ENCODE measurements at regions not wholly inside any gene's neighbourhood (a gene's known extent, or its start where the extent isn't known, plus 50 kb on each side); places are given as distances from the start of the nearest gene placed in this dataset.

DNA sequence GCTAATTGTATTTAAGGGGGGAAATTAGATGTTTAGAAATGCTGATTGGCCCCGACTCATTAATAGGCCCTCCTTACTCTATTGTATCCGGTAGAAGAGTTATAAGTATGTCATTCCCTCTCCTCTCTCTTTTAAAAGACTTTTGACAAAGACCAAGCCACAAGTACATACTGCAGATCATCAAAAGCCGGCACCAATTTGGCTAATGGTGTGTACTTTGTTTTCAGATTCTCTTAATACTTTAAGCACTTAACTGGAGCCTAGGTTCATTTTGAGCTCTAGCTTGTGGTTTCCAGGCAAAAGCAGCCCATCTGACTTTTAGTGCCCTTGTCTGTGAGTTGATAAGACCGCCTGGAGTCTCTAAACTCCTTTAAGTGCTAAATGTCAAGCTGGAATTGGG is 210.0 kb upstream of the LYZL1 start:
- Histone ChIP-seq H3K4me3 (ENCODE audit: low read length) (no peak overlapping the region), H3F3A (ENCODE audit: insufficient read depth, low read length) (no peaks in the 10 kb centered on the region), H3K27me3 (replicated peaks; ENCODE audit: insufficient read depth, low read length) (no peaks in the 10 kb centered on the region), H3K4me2 (ENCODE audit: low read depth, low read length) (no peak overlapping the region), H3K4me1 (ENCODE audit: low read length) (no peaks in the 10 kb centered on the region), H3K9me2 (replicated peaks; ENCODE audit: insufficient read depth, low read length) (no peaks in the 10 kb centered on the region), H3K36me3 (replicated peaks; ENCODE audit: insufficient read depth, low read length) (no peaks in the 10 kb centered on the region), H2AFZ (ENCODE audit: low read length) (no peak overlapping the region), H4K20me1 (ENCODE audit: insufficient read depth, low read length) (no peaks in the 10 kb centered on the region), H3K9ac (ENCODE audit: low read length) (no peak overlapping the region), H3K27ac (ENCODE audit: low read length) (no peak overlapping the region), H3K79me2 (ENCODE audit: low read length) (no peaks in the 10 kb centered on the region), H3K9me3 (replicated peaks; ENCODE audit: insufficient read depth, low read length) (no peaks in the 10 kb centered on the region)
- TF ChIP-seq EZH2phosphoT487 (IDR thresholded peaks at IDR 0.05; ENCODE audit: low read length) (no peak), EZH2 (optimal IDR thresholded peaks at IDR 0.05; ENCODE audit: low read depth, low read length) (no peak)
- TF ChIP-seq, protein P1, sequence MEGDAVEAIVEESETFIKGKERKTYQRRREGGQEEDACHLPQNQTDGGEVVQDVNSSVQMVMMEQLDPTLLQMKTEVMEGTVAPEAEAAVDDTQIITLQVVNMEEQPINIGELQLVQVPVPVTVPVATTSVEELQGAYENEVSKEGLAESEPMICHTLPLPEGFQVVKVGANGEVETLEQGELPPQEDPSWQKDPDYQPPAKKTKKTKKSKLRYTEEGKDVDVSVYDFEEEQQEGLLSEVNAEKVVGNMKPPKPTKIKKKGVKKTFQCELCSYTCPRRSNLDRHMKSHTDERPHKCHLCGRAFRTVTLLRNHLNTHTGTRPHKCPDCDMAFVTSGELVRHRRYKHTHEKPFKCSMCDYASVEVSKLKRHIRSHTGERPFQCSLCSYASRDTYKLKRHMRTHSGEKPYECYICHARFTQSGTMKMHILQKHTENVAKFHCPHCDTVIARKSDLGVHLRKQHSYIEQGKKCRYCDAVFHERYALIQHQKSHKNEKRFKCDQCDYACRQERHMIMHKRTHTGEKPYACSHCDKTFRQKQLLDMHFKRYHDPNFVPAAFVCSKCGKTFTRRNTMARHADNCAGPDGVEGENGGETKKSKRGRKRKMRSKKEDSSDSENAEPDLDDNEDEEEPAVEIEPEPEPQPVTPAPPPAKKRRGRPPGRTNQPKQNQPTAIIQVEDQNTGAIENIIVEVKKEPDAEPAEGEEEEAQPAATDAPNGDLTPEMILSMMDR (IDR thresholded peaks at IDR 0.05; ENCODE audit: low read length): no peak
- DNase-seq: no peak

GRCh38 chr10:29081231-29081630 is 207.6 kb upstream of the LYZL1 start:
- H3K4me3 ChIP-seq (ENCODE audit: low read length): no peak overlapping the region
- H3K9me2 ChIP-seq (replicated peaks; ENCODE audit: insufficient read depth, low read length): no peaks in the 10 kb centered on the region
- H3K27me3 ChIP-seq (replicated peaks; ENCODE audit: insufficient read depth, low read length): no peaks in the 10 kb centered on the region
- DNase-seq: no peak
- no peak overlapping the region for H3K9ac ChIP-seq (ENCODE audit: low read length)
- H2AFZ ChIP-seq (ENCODE audit: low read length): no peak overlapping the region
- no peak overlapping the region for H3K27ac ChIP-seq (ENCODE audit: low read length)
- no peaks in the 10 kb centered on the region for H3F3A ChIP-seq (ENCODE audit: insufficient read depth, low read length)
- no peaks in the 10 kb centered on the region for H3K4me1 ChIP-seq (ENCODE audit: low read length)
- H4K20me1 ChIP-seq (ENCODE audit: insufficient read depth, low read length): no peaks in the 10 kb centered on the region
- H3K36me3 ChIP-seq (replicated peaks; ENCODE audit: insufficient read depth, low read length): no peaks in the 10 kb centered on the region
- H3K9me3 ChIP-seq (replicated peaks; ENCODE audit: insufficient read depth, low read length): no peaks in the 10 kb centered on the region
- TF ChIP-seq, protein P1 (IDR thresholded peaks at IDR 0.05; ENCODE audit: low read length): no peak
- TF ChIP-seq EZH2phosphoT487 (IDR thresholded peaks at IDR 0.05; ENCODE audit: low read length) (no peak), EZH2 (optimal IDR thresholded peaks at IDR 0.05; ENCODE audit: low read depth, low read length) (no peak)
- H3K79me2 ChIP-seq (ENCODE audit: low read length): no peaks in the 10 kb centered on the region
- no peak overlapping the region for H3K4me2 ChIP-seq (ENCODE audit: low read depth, low read length)

GRCh38 chr10:29081951-29082685 is 206.8 kb upstream of the LYZL1 start:
- Histone ChIP-seq H2AFZ (ENCODE audit: low read length) (no peak overlapping the region), H3K4me3 (ENCODE audit: low read length) (no peak overlapping the region), H3K4me2 (ENCODE audit: low read depth, low read length) (no peak overlapping the region), H3K79me2 (ENCODE audit: low read length) (no peaks in the 10 kb centered on the region), H4K20me1 (ENCODE audit: insufficient read depth, low read length) (no peaks in the 10 kb centered on the region), H3K9ac (ENCODE audit: low read length) (no peak overlapping the region), H3K36me3 (replicated peaks; ENCODE audit: insufficient read depth, low read length) (no peaks in the 10 kb centered on the region), H3K9me2 (replicated peaks; ENCODE audit: insufficient read depth, low read length) (no peaks in the 10 kb centered on the region), H3K27ac (ENCODE audit: low read length) (no peak overlapping the region), H3K4me1 (ENCODE audit: low read length) (no peaks in the 10 kb centered on the region), H3K27me3 (replicated peaks; ENCODE audit: insufficient read depth, low read length) (no peaks in the 10 kb centered on the region), H3K9me3 (replicated peaks; ENCODE audit: insufficient read depth, low read length) (no peaks in the 10 kb centered on the region), H3F3A (ENCODE audit: insufficient read depth, low read length) (no peaks in the 10 kb centered on the region)
- no peak for DNase-seq
- no peak for TF ChIP-seq EZH2 (optimal IDR thresholded peaks at IDR 0.05; ENCODE audit: low read depth, low read length)
- TF ChIP-seq, protein P1 (IDR thresholded peaks at IDR 0.05; ENCODE audit: low read length): no peak
- no peak for TF ChIP-seq EZH2phosphoT487 (IDR thresholded peaks at IDR 0.05; ENCODE audit: low read length)
